ENCODE measurements at regions not wholly inside any gene's neighbourhood (a gene's known extent, or its start where the extent isn't known, plus 50 kb on each side); places are given as distances from the start of the nearest gene placed in this dataset.

DNA sequence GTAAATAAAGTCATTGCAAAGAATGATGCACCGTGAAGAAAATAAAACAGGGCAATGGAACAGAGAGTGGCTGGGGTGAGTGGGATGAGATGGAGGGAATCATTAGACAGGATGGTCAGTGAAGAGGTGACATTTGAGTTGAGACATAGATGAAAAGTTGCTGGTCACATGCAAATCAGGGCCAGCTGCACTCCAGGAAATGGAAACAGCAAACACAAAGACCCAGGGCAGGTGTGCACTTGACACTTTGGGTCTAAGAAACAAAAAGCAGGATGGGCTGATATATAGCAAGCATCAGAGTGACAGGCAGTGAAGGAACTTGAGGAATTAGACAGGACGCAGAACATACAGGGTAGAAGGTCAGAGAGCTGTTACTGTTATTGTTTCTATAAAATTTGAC, 171.5 kb upstream of the RIPOR2 start:
- H3K27me3 ChIP-seq (ENCODE audit: control insufficient read depth in 3 of 3, insufficient read depth in 3 of 3, low read length in 2 of 3), result no peaks in the 10 kb centered on the region
- H3K27ac ChIP-seq (ENCODE audit: low read depth in 1 of 2, low read length in 1 of 2), result no peak overlapping the region
- no peak overlapping the region for H3K4me3 ChIP-seq
- H3K9ac ChIP-seq (ENCODE audit: insufficient read depth in 1 of 2, low read length in 2 of 2), result no peak overlapping the region
- DNase-seq (no peak), ATAC-seq (ENCODE audit: insufficient read depth, low FRiP score) (no peak)
- H3K36me3 ChIP-seq (ENCODE audit: control insufficient read depth in 4 of 4, insufficient read depth in 4 of 4, low read length in 4 of 4), result peaks cover 0 to 18% (median 7%) of the 10 kb centered on the region in 4 donors
- no peaks in the 10 kb centered on the region for H3K9me3 ChIP-seq (ENCODE audit: control insufficient read depth in 4 of 4, insufficient read depth in 3 of 4, low read length in 3 of 4)
- peaks cover 0 to 3% (median 0%) of the 10 kb centered on the region in 5 donors for H3K4me1 ChIP-seq (ENCODE audit: control insufficient read depth in 5 of 5, insufficient read depth in 5 of 5, low read length in 5 of 5)
- TF ChIP-seq, protein P1, sequence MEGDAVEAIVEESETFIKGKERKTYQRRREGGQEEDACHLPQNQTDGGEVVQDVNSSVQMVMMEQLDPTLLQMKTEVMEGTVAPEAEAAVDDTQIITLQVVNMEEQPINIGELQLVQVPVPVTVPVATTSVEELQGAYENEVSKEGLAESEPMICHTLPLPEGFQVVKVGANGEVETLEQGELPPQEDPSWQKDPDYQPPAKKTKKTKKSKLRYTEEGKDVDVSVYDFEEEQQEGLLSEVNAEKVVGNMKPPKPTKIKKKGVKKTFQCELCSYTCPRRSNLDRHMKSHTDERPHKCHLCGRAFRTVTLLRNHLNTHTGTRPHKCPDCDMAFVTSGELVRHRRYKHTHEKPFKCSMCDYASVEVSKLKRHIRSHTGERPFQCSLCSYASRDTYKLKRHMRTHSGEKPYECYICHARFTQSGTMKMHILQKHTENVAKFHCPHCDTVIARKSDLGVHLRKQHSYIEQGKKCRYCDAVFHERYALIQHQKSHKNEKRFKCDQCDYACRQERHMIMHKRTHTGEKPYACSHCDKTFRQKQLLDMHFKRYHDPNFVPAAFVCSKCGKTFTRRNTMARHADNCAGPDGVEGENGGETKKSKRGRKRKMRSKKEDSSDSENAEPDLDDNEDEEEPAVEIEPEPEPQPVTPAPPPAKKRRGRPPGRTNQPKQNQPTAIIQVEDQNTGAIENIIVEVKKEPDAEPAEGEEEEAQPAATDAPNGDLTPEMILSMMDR (IDR thresholded peaks at IDR 0.05; ENCODE audit: control extremely low read depth, extremely low read depth), result no peak
- WGBS, 2 donors, result 68 to 94% methylated on average over 2 of the region's 2 CpGs

DNA sequence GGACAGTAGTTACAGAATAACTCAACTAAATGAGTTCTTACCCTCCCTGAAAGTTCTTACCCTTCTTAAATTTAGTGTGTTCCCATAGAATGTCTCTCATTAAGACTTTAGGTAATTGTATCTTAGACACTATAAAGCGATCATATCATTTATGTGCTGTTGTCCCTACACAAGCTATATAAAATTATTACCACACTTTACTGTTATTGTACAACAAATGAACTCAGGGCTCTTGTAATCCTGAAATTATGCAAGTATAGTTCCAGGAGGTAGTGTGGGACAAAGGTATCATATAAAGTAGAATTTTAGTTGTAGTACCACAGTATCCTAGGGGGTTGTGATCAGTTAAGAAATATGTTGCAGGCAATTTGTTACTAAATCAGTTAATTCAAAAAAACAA, 167.4 kb upstream of the CARMIL1 start:
- TF ChIP-seq, protein P1 (IDR thresholded peaks at IDR 0.05; ENCODE audit: control extremely low read depth, extremely low read depth), result no peak
- H3K36me3 ChIP-seq (ENCODE audit: control insufficient read depth in 4 of 4, insufficient read depth in 4 of 4, low read length in 4 of 4), result peaks cover 3 to 21% (median 5%) of the 10 kb centered on the region in 4 donors
- H3K4me1 ChIP-seq (ENCODE audit: control insufficient read depth in 5 of 5, insufficient read depth in 5 of 5, low read length in 5 of 5), result peaks cover 0 to 2% (median 0%) of the 10 kb centered on the region in 5 donors
- H3K27ac ChIP-seq (ENCODE audit: low read depth in 1 of 2, low read length in 1 of 2), result no peak overlapping the region
- ATAC-seq (ENCODE audit: insufficient read depth, low FRiP score), result no peak
- H3K27me3 ChIP-seq (ENCODE audit: control insufficient read depth in 3 of 3, insufficient read depth in 3 of 3, low read length in 2 of 3), result no peaks in the 10 kb centered on the region
- no peak for DNase-seq
- no peaks in the 10 kb centered on the region for H3K9me3 ChIP-seq (ENCODE audit: control insufficient read depth in 4 of 4, insufficient read depth in 3 of 4, low read length in 3 of 4)
- H3K9ac ChIP-seq (ENCODE audit: insufficient read depth in 1 of 2, low read length in 2 of 2), result no peak overlapping the region
- 94 to 100% methylated on average over 1 of the region's 1 CpG for WGBS, 2 donors
- no peak overlapping the region for H3K4me3 ChIP-seq

DNA sequence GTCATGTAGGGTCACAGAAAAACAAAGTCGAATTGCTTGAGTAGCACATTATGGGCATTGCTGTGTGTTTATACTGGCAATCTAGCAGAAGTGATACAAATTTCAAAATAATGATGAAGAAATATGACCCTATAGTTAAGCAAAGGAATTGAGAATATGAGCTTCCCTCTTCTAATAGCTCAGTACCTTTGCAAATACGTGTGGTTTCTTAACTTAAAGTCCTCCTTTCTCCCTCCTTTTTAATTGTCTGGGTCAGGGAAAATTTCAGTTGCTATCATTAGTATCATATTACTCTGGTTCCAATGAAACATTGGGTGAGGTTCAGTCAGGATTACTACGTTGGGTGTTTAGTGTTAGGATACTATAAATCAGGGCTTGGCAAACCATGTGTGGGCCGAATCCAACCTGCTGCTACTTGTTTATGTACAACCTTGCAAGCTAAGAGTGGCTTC, 166.8 kb upstream of the CARMIL1 start:
- Histone ChIP-seq H3K9me3 (ENCODE audit: control insufficient read depth in 4 of 4, insufficient read depth in 3 of 4, low read length in 3 of 4) (no peaks in the 10 kb centered on the region), H3K27me3 (ENCODE audit: control insufficient read depth in 3 of 3, insufficient read depth in 3 of 3, low read length in 2 of 3) (no peaks in the 10 kb centered on the region), H3K9ac (ENCODE audit: insufficient read depth in 1 of 2, low read length in 2 of 2) (no peak overlapping the region), H3K27ac (ENCODE audit: low read depth in 1 of 2, low read length in 1 of 2) (no peak overlapping the region), H3K4me3 (no peak overlapping the region), H3K4me1 (ENCODE audit: control insufficient read depth in 5 of 5, insufficient read depth in 5 of 5, low read length in 5 of 5) (peaks cover 0 to 2% (median 0%) of the 10 kb centered on the region in 5 donors), H3K36me3 (ENCODE audit: control insufficient read depth in 4 of 4, insufficient read depth in 4 of 4, low read length in 4 of 4) (peaks cover 3 to 17% (median 5%) of the 10 kb centered on the region in 4 donors)
- DNase-seq (no peak), ATAC-seq (ENCODE audit: insufficient read depth, low FRiP score) (no peak)
- TF ChIP-seq, protein P1 (IDR thresholded peaks at IDR 0.05; ENCODE audit: control extremely low read depth, extremely low read depth), result no peak
- 54 to 63% methylated on average over 4 of the region's 4 CpGs for WGBS, 2 donors

DNA sequence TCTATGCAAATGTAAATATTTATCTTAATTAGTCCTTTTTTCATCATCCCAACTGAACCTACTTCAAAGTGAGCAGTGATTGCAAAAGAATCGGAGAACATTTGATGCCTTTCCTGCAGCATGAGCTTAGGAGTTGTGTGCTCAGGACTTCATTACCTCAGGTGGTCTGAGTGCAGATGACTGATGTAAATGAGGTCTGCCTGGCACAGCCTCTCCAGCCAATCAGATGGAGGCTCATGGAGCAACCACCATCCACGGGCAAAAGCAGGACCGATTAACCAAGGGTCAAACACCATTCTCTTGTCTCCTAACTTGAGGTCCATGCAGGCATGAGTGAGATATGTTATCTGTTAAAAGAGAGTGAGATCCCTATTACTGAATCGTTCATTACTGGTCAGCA, 165.7 kb upstream of the CARMIL1 start:
- Histone ChIP-seq H3K4me1 (ENCODE audit: control insufficient read depth in 5 of 5, insufficient read depth in 5 of 5, low read length in 5 of 5) (peaks cover 0 to 2% (median 0%) of the 10 kb centered on the region in 5 donors), H3K9me3 (ENCODE audit: control insufficient read depth in 4 of 4, insufficient read depth in 3 of 4, low read length in 3 of 4) (no peaks in the 10 kb centered on the region), H3K36me3 (ENCODE audit: control insufficient read depth in 4 of 4, insufficient read depth in 4 of 4, low read length in 4 of 4) (peaks cover 3 to 10% (median 4%) of the 10 kb centered on the region in 4 donors), H3K27me3 (ENCODE audit: control insufficient read depth in 3 of 3, insufficient read depth in 3 of 3, low read length in 2 of 3) (no peaks in the 10 kb centered on the region), H3K4me3 (no peak overlapping the region), H3K9ac (ENCODE audit: insufficient read depth in 1 of 2, low read length in 2 of 2) (no peak overlapping the region), H3K27ac (ENCODE audit: low read depth in 1 of 2, low read length in 1 of 2) (no peak overlapping the region)
- no peak for ATAC-seq (ENCODE audit: insufficient read depth, low FRiP score)
- TF ChIP-seq, protein P1 (IDR thresholded peaks at IDR 0.05; ENCODE audit: control extremely low read depth, extremely low read depth), result no peak
- no peak for DNase-seq
- WGBS, 2 donors, result 80 to 85% methylated on average over 4 of the region's 4 CpGs

Measured in lung (tissue), 11 donors.